Chondrocyte (in vitro differentiated cells): ENCODE measurements at regions not wholly inside any gene's neighbourhood (a gene's known extent, or its start where the extent isn't known, plus 50 kb on each side); places are given as distances from the start of the nearest gene placed in this dataset.

Source experiments
- DNase-seq: peaks from one replicate; pipeline ENCODE4 v3.0.0; 2021; ENCODE audit warnings: mixed read lengths, low spot score
- H3K27ac Mint-ChIP-seq: one replicate; pipeline ENCODE4 v1.8.0; 2021; ENCODE audit warnings: mild to moderate bottlenecking, moderate library complexity, mixed read lengths; ENCODE audit not compliant: unreplicated experiment
- H3K27me3 Mint-ChIP-seq: 2 replicates; pipeline ENCODE4 v1.8.0; 2021; ENCODE audit warnings: low read depth, mixed read lengths
- H3K36me3 Mint-ChIP-seq: 2 replicates; pipeline ENCODE4 v1.8.0; 2021; ENCODE audit warnings: low read depth, mixed read lengths
- H3K4me1 Mint-ChIP-seq: 2 replicates; pipeline ENCODE4 v1.8.0; 2021; ENCODE audit warnings: low read depth, mild to moderate bottlenecking, mixed read lengths
- H3K4me3 Mint-ChIP-seq: one replicate; pipeline ENCODE4 v1.8.0; 2021; ENCODE audit warnings: mild to moderate bottlenecking, moderate library complexity, mixed read lengths; ENCODE audit not compliant: unreplicated experiment
- H3K9me3 Mint-ChIP-seq: 2 replicates; pipeline ENCODE4 v1.8.0; 2021; ENCODE audit warnings: low read depth, mixed read lengths
- TF ChIP-seq, protein P1 (sequence below): fragments of 200-600 bp; sonication (generic); IDR thresholded peaks from 2 replicates; pipeline ENCODE4 v1.5.0; 2021; ENCODE audit warnings: antibody characterized with exemption, mild to moderate bottlenecking, moderate library complexity

DNA sequence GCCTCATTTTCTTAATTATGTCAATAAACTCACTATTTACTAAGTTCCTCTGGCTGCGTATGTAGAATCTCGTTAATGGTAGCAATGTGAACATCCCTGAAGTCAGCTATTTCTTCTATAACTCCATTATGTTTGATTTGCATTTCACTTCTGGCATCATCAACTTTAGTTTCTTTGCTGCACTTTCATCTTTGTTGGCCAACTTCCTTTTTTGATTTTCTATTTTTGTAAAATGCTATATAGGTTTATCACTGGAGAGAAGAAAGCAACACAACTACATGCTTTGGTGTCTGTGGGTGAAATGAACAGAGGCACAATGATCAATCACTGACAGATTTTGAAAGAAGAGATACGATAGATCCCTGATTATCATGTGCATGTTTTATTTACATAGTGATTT, 58.5 kb upstream of the ATF7IP start:
- no peaks in the 10 kb centered on the region for H3K27me3 Mint-ChIP-seq
- H3K27ac Mint-ChIP-seq: no peak overlapping the region
- no peak for DNase-seq
- H3K9me3 Mint-ChIP-seq: peaks cover 19% of the 10 kb centered on the region
- TF ChIP-seq, protein P1, sequence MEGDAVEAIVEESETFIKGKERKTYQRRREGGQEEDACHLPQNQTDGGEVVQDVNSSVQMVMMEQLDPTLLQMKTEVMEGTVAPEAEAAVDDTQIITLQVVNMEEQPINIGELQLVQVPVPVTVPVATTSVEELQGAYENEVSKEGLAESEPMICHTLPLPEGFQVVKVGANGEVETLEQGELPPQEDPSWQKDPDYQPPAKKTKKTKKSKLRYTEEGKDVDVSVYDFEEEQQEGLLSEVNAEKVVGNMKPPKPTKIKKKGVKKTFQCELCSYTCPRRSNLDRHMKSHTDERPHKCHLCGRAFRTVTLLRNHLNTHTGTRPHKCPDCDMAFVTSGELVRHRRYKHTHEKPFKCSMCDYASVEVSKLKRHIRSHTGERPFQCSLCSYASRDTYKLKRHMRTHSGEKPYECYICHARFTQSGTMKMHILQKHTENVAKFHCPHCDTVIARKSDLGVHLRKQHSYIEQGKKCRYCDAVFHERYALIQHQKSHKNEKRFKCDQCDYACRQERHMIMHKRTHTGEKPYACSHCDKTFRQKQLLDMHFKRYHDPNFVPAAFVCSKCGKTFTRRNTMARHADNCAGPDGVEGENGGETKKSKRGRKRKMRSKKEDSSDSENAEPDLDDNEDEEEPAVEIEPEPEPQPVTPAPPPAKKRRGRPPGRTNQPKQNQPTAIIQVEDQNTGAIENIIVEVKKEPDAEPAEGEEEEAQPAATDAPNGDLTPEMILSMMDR: no peak
- no peaks in the 10 kb centered on the region for H3K36me3 Mint-ChIP-seq
- no peak overlapping the region for H3K4me3 Mint-ChIP-seq
- H3K4me1 Mint-ChIP-seq: no peaks in the 10 kb centered on the region

GRCh38 chr12:14308516-14308915, 57.0 kb upstream of the ATF7IP start:
- Mint-ChIP-seq H3K4me1 (no peaks in the 10 kb centered on the region), H3K9me3 (peaks cover 16% of the 10 kb centered on the region), H3K4me3 (no peak overlapping the region), H3K27me3 (no peaks in the 10 kb centered on the region), H3K36me3 (no peaks in the 10 kb centered on the region), H3K27ac (no peak overlapping the region)
- no peak for DNase-seq
- TF ChIP-seq, protein P1: no peak

DNA sequence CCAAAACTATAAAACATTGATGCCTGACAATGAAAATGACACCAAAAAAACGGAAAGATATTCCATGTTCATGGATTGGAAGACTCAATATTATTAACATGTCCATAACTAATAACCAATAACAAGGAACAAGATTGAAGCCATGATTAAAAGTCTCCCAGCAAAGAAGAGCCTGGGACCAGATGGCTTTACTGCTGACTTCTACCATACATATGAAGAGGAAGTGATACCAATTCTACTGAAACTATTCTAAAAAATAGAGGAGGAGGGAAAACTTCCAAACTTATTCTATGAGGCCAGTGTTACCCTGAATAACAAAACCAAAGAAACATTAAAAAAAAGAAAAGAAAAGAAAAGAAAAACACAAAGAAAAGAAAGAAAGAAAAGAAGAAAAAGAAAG, 54.6 kb upstream of the ATF7IP start:
- no peak overlapping the region for H3K27ac Mint-ChIP-seq
- H3K4me1 Mint-ChIP-seq: no peaks in the 10 kb centered on the region
- TF ChIP-seq, protein P1: no peak
- H3K36me3 Mint-ChIP-seq: no peaks in the 10 kb centered on the region
- no peak overlapping the region for H3K4me3 Mint-ChIP-seq
- H3K9me3 Mint-ChIP-seq: peaks cover 16% of the 10 kb centered on the region
- no peaks in the 10 kb centered on the region for H3K27me3 Mint-ChIP-seq
- no peak for DNase-seq

DNA sequence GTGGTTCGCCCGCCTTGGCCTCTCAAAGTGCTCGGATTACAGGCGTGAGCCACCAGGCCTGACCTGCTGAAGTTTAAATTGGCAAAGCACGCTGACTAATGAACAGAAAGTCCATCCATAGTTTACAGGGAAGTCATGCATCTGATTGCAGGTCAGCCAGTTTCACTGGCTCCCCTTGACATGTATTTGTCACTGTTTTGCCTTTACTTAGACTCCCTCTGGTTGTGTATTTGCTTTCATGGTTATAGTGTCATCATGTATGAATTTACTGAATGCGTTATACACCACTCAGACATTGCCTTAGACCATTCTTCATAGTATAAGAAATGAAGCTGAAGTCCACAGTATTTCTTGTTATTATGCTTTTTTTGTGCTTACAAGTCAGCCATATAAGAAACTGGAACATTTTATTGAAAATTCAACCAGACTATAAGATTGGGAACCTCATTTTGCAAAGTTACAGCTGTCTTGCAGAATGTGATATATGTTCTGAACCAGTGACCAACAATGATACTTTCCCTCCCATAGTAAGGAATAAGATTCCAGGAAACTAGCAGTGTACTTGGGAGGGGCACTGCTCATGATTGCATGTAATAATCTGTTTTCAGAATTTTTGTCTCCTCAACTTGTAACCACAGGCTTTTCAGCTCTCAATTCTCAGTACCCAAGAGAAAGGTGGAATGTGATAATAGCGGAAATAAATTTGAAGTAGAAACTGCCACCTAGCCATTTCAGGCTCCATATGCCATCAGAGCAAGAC, 51.9 kb upstream of the ATF7IP start:
- TF ChIP-seq, protein P1: no peak
- no peak overlapping the region for H3K4me3 Mint-ChIP-seq
- no peaks in the 10 kb centered on the region for H3K27me3 Mint-ChIP-seq
- H3K4me1 Mint-ChIP-seq: no peaks in the 10 kb centered on the region
- H3K9me3 Mint-ChIP-seq: peaks cover 13% of the 10 kb centered on the region
- DNase-seq: no peak
- no peak overlapping the region for H3K27ac Mint-ChIP-seq
- no peaks in the 10 kb centered on the region for H3K36me3 Mint-ChIP-seq

DNA sequence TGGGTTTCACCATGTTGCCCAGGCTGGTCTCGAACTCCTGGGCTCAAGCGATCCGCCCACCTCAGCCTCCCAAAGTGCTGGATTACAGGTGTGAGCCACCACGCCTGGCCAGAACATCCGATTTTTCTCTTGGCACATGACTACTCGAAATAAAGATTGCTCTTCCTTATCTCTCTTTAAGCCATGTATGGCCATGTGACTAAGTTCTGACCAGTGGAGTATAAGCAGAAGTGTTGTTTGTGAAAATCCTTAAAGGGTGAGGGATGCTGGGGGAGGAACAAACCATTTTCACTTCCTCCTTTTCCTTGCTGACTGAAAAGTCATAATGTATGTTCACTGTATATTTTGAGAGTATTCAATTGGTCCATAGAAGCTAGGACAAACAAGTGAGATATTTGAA, 50.7 kb upstream of the ATF7IP start:
- Mint-ChIP-seq H3K27ac (no peak overlapping the region), H3K36me3 (no peaks in the 10 kb centered on the region), H3K9me3 (peaks cover 11% of the 10 kb centered on the region), H3K27me3 (no peaks in the 10 kb centered on the region), H3K4me3 (no peak overlapping the region), H3K4me1 (no peaks in the 10 kb centered on the region)
- DNase-seq: no peak
- TF ChIP-seq, protein P1: no peak
